Naive B cell (primary cell): ENCODE measurements at regions not wholly inside any gene's neighbourhood (a gene's known extent, or its start where the extent isn't known, plus 50 kb on each side); places are given as distances from the start of the nearest gene placed in this dataset.
A peak's percentile ranks its signal among the peaks of the same experiment; 100 is the strongest.

Source experiments
- ATAC-seq, 2 donors: fragments of 150-1000 bp; cut with Tn5 transposase; 2 replicates each; pipeline ENCODE4 v1.10.0; 2021; ENCODE audit warnings: low read depth in 2 of 2, mild to moderate bottlenecking in 2 of 2, moderate library complexity in 2 of 2
- DNase-seq: peaks from one replicate; pipeline ENCODE4 v3.0.0; 2022
- H3K27ac Mint-ChIP-seq, 6 donors: one replicate each; pipeline ENCODE4 v1.8.0; 2020 to 2022; ENCODE audit warnings: mild to moderate bottlenecking in 6 of 6, mixed read lengths in 6 of 6, moderate library complexity in 5 of 6, inconsistent platforms in 2 of 6
- H3K27me3 Mint-ChIP-seq, 3 donors: one replicate each; pipeline ENCODE4 v1.8.0; 2021 to 2022; ENCODE audit warnings: mixed read lengths in 3 of 3, mild to moderate bottlenecking in 1 of 3
- H3K36me3 Mint-ChIP-seq, 2 donors: one replicate each; pipeline ENCODE4 v1.8.0; 2020 to 2022; ENCODE audit warnings: mixed read lengths in 2 of 2, inconsistent platforms in 1 of 2, mild to moderate bottlenecking in 1 of 2
- H3K4me1 Mint-ChIP-seq, 3 donors: one replicate each; pipeline ENCODE4 v1.8.0; 2020 to 2022; ENCODE audit warnings: mixed read lengths in 3 of 3, inconsistent platforms in 1 of 3, mild to moderate bottlenecking in 1 of 3, moderate library complexity in 1 of 3
- H3K4me3 Mint-ChIP-seq, 8 donors: one replicate each; pipeline ENCODE4 v1.8.0; 2020 to 2022; ENCODE audit warnings: mild to moderate bottlenecking in 8 of 8, mixed read lengths in 8 of 8, moderate library complexity in 8 of 8, inconsistent platforms in 2 of 8
- H3K9me3 Mint-ChIP-seq, 7 donors: one replicate each; pipeline ENCODE4 v1.8.0; 2020 to 2022; ENCODE audit warnings: mixed read lengths in 7 of 7, mild to moderate bottlenecking in 5 of 7, inconsistent platforms in 2 of 7, moderate library complexity in 1 of 7

- no peak for ATAC-seq
- DNase-seq = no peak
- Mint-ChIP-seq H3K36me3 (no peaks in the 10 kb centered on the region), H3K9me3 (peaks cover 0 to 2% (median 0%) of the 10 kb centered on the region in 7 donors), H3K4me3 (no peak overlapping the region), H3K27ac (no peak overlapping the region), H3K27me3 (no peaks in the 10 kb centered on the region), H3K4me1 (no peaks in the 10 kb centered on the region)
These were observed 331.1 kb upstream of the KIAA1217 start for GRCh38 chr10:23877791-23878320.

- Mint-ChIP-seq H3K9me3 (no peaks in the 10 kb centered on the region), H3K36me3 (no peaks in the 10 kb centered on the region), H3K4me1 (no peaks in the 10 kb centered on the region), H3K4me3 (peak overlapping the region in 1 of 8 donors; percentile 23), H3K27me3 (no peaks in the 10 kb centered on the region), H3K27ac (no peak overlapping the region)
- DNase-seq = no peak
- no peak for ATAC-seq
These were observed 324.3 kb upstream of the KIAA1217 start for GRCh38 chr10:23884670-23885069.

- ATAC-seq (no peak), DNase-seq (no peak)
- no peaks in the 10 kb centered on the region for H3K36me3 Mint-ChIP-seq
- no peak overlapping the region for H3K4me3 Mint-ChIP-seq
- H3K27me3 Mint-ChIP-seq = no peaks in the 10 kb centered on the region
- no peaks in the 10 kb centered on the region for H3K9me3 Mint-ChIP-seq
- H3K4me1 Mint-ChIP-seq = no peaks in the 10 kb centered on the region
- no peak overlapping the region for H3K27ac Mint-ChIP-seq
These were observed 323.1 kb upstream of the KIAA1217 start for GRCh38 chr10:23885853-23886252.

DNA sequence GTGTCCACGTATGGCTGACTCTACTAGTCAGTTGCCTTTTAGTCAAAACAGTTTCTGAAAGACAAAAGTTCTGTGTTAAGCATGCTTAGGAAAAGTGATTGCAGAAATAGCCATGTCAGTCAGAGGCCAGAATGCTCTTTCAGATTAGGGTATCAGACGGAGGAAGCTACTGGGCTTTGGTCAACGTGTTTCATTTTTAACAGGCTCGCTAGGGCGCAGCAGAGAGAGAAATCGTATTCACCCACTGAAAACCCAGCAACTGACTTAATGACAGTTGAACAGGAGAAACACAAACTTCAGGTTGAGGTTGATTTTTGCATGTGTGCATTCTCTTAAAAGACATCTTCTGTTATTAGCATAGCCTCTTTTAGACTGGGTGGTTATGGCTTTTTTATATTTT lies 322.6 kb upstream of the KIAA1217 start:
- Mint-ChIP-seq H3K36me3 (no peaks in the 10 kb centered on the region), H3K4me3 (no peak overlapping the region), H3K27me3 (no peaks in the 10 kb centered on the region), H3K27ac (no peak overlapping the region), H3K9me3 (no peaks in the 10 kb centered on the region), H3K4me1 (no peaks in the 10 kb centered on the region)
- no peak for ATAC-seq
- no peak for DNase-seq

DNA sequence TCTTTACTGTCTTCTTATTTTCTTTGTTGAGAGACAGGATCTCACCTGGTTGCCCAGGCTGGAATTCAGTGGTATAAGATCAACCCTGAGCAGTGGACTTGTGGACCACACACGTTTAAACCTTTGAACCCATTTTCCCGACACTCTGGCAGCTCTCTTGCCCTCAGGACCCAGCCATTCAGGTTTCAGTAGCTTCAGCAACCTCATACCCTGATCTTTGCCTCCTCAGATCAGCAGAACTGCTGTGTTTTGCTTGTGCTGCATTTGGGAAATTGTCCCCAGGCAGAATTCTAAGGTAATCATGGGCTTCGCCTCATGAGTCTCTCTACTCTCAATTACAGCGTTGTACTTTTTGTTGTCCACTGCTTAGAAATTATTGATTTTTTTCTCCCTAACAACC lies 317.6 kb upstream of the KIAA1217 start:
- H3K27ac Mint-ChIP-seq = no peak overlapping the region
- DNase-seq (no peak), ATAC-seq (no peak)
- no peaks in the 10 kb centered on the region for H3K4me1 Mint-ChIP-seq
- H3K27me3 Mint-ChIP-seq = no peaks in the 10 kb centered on the region
- no peaks in the 10 kb centered on the region for H3K36me3 Mint-ChIP-seq
- no peak overlapping the region for H3K4me3 Mint-ChIP-seq
- peaks cover 0 to 4% (median 2%) of the 10 kb centered on the region in 7 donors for H3K9me3 Mint-ChIP-seq

DNA sequence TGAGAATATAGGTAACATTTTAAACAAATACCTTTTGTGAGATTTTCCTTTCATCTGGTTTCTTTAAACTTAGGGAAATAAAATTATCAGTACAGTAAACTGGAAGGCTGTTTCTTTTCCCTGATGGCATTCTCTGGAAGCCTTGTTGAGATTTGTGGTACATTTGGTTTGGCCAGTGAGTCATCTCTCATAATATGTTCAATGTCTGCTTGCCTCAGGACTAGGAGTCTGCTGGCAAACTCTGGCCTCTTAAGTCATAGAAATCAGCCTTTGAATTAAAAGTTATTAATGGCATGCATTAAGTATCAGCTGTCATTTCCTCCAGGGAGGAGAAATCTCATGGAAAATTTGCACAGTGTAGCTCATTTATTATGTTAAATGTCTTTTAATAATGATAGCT lies 316.6 kb upstream of the KIAA1217 start:
- no peak overlapping the region for H3K4me3 Mint-ChIP-seq
- ATAC-seq = no peak
- no peaks in the 10 kb centered on the region for H3K27me3 Mint-ChIP-seq
- no peak overlapping the region for H3K27ac Mint-ChIP-seq
- DNase-seq = no peak
- no peaks in the 10 kb centered on the region for H3K36me3 Mint-ChIP-seq
- H3K9me3 Mint-ChIP-seq = peaks cover 0 to 5% (median 3%) of the 10 kb centered on the region in 7 donors
- no peaks in the 10 kb centered on the region for H3K4me1 Mint-ChIP-seq

GRCh38 chr10:23897267-23897666 lies 311.7 kb upstream of the KIAA1217 start:
- DNase-seq (no peak), ATAC-seq (no peak)
- H3K4me3 Mint-ChIP-seq = no peak overlapping the region
- no peaks in the 10 kb centered on the region for H3K27me3 Mint-ChIP-seq
- no peaks in the 10 kb centered on the region for H3K4me1 Mint-ChIP-seq
- peaks cover 0 to 7% (median 4%) of the 10 kb centered on the region in 7 donors for H3K9me3 Mint-ChIP-seq
- no peaks in the 10 kb centered on the region for H3K36me3 Mint-ChIP-seq
- H3K27ac Mint-ChIP-seq = no peak overlapping the region

DNA sequence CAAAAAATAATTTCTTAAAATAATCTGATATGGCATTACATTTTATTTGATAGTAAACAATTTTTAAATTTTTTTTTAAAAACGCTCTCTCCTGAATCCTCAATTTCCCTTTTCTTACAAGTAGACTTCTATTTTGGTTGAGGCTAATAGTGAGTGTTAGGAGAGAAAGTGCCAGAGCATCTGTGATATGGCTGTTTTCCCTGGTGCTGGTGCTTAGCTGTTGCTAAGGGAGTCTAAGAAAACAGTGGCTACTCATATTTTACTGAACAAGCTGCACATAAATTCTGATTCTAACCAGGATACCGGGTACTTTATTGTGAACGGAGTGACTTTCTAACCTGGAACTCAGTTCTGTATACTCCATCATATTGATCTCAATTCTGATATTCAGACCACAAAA lies 311.1 kb upstream of the KIAA1217 start:
- no peak overlapping the region for H3K27ac Mint-ChIP-seq
- peaks cover 0 to 8% (median 5%) of the 10 kb centered on the region in 7 donors for H3K9me3 Mint-ChIP-seq
- no peaks in the 10 kb centered on the region for H3K4me1 Mint-ChIP-seq
- no peaks in the 10 kb centered on the region for H3K36me3 Mint-ChIP-seq
- no peaks in the 10 kb centered on the region for H3K27me3 Mint-ChIP-seq
- no peak overlapping the region for H3K4me3 Mint-ChIP-seq
- DNase-seq (no peak), ATAC-seq (no peak)

DNA sequence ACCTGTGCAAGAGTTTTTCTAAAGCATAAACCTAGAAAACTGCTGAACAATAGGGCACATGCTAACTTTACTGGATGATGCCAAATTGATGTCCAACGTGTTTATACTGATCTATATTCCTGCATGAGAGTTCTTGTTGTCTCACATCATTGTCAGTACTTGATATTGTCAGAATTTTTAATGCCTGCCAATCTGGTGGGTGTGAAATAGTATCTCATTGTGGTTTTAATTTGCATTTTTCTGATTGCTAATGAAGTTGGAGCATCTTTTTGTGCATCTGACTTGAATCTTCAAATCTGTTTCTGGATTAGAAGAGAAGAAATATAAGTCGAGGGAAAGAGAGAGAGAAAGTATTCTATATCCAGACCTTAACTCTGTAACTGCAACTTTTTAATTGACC lies 309.8 kb upstream of the KIAA1217 start:
- H3K27ac Mint-ChIP-seq = no peak overlapping the region
- no peaks in the 10 kb centered on the region for H3K36me3 Mint-ChIP-seq
- no peaks in the 10 kb centered on the region for H3K27me3 Mint-ChIP-seq
- H3K4me3 Mint-ChIP-seq = no peak overlapping the region
- DNase-seq (no peak), ATAC-seq (no peak)
- H3K9me3 Mint-ChIP-seq = peaks cover 0 to 8% (median 4%) of the 10 kb centered on the region in 7 donors
- H3K4me1 Mint-ChIP-seq = no peaks in the 10 kb centered on the region

- H3K36me3 Mint-ChIP-seq = no peaks in the 10 kb centered on the region
- H3K27me3 Mint-ChIP-seq = peaks cover 0 to 7% (median 0%) of the 10 kb centered on the region in 3 donors
- ATAC-seq = no peak
- H3K9me3 Mint-ChIP-seq = peaks cover 0 to 13% (median 3%) of the 10 kb centered on the region in 7 donors
- H3K4me1 Mint-ChIP-seq = no peaks in the 10 kb centered on the region
- H3K4me3 Mint-ChIP-seq = no peak overlapping the region
- no peak overlapping the region for H3K27ac Mint-ChIP-seq
- DNase-seq = no peak
These were observed 298.6 kb upstream of the KIAA1217 start for GRCh38 chr10:23910291-23910690.

DNA sequence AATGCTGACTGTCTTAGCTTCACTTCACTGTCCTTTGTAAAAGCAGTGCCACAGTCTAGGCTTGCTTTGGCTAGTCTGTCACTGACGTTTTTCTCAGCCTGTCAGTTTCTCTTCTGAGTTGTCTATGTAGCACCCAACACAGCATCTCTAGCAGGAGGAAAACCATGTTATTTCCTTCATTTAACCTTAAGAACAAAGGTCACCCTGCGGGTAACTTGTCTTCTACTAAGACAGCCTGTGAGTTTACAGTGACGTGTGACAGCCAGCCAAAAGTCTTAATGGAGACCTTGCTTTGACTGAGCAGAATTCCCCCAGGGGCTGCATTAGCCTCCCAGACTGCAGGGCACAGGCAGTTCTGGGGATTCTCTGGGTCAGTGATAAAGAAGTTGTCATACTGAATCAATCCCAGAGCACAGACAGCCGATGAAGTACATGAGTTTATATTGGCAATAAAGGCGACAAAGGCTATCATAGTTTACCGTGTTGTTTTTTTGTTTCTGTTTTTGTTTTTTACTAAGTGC lies 296.0 kb upstream of the KIAA1217 start:
- no peaks in the 10 kb centered on the region for H3K36me3 Mint-ChIP-seq

GRCh38 chr10:23914641-23915040 lies 294.3 kb upstream of the KIAA1217 start:
- Mint-ChIP-seq H3K36me3 (no peaks in the 10 kb centered on the region), H3K4me1 (no peaks in the 10 kb centered on the region), H3K9me3 (peaks cover 0 to 3% (median 1%) of the 10 kb centered on the region in 7 donors), H3K27me3 (peaks cover 0 to 8% (median 0%) of the 10 kb centered on the region in 3 donors), H3K4me3 (peak overlapping the region in 1 of 8 donors; percentile 41), H3K27ac (no peak overlapping the region)
- DNase-seq = no peak
- no peak for ATAC-seq

More for the DNA sequence above, 296.0 kb upstream of the KIAA1217 start:
- Mint-ChIP-seq H3K4me1 (no peaks in the 10 kb centered on the region), H3K9me3 (peaks cover 0 to 11% (median 2%) of the 10 kb centered on the region in 7 donors), H3K27ac (no peak overlapping the region), H3K4me3 (no peak overlapping the region), H3K27me3 (peaks cover 0 to 8% (median 0%) of the 10 kb centered on the region in 3 donors)
- no peak for ATAC-seq
- no peak for DNase-seq

DNA sequence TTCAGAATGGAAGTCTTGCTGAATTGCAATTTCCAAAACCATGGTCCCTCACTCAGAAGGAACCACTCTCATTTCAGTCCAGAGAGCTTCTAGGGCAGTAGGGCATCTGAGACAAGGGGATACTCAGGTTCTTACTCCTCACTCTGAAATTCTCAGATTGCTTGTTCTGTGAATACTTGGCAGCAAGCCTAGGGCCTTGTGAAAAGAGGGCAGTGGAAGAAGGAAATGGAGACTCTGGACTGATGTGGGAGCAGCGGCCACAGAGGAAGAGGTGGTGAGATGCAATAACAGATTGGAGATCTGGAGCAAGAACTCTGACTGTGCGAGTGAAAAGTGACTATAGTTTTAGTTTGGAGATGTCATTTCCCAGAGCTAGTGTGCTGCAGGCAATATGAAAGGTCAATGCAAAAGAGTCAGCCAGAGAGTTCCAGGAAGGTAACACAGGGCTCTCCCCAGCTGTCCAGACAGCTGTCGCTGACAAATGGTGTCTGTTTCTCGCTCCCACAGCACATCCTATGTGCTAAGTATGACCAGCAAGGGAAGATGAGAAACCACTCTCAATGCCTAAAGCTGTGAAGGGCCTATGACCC lies 291.6 kb upstream of the KIAA1217 start:
- no peaks in the 10 kb centered on the region for H3K36me3 Mint-ChIP-seq
- H3K27me3 Mint-ChIP-seq = peaks cover 0 to 8% (median 0%) of the 10 kb centered on the region in 3 donors
- H3K27ac Mint-ChIP-seq = peak overlapping the region in 1 of 6 donors; percentile 50
- ATAC-seq = no peak
- H3K4me3 Mint-ChIP-seq = no peak overlapping the region
- no peak for DNase-seq
- H3K9me3 Mint-ChIP-seq = peaks cover 0 to 22% (median 3%) of the 10 kb centered on the region in 7 donors
- no peaks in the 10 kb centered on the region for H3K4me1 Mint-ChIP-seq

GRCh38 chr10:23918090-23918723 lies 290.7 kb upstream of the KIAA1217 start:
- no peak for ATAC-seq
- H3K27me3 Mint-ChIP-seq = peaks cover 0 to 8% (median 0%) of the 10 kb centered on the region in 3 donors
- H3K4me1 Mint-ChIP-seq = no peaks in the 10 kb centered on the region
- DNase-seq = no peak
- H3K4me3 Mint-ChIP-seq = no peak overlapping the region
- no peaks in the 10 kb centered on the region for H3K36me3 Mint-ChIP-seq
- no peak overlapping the region for H3K27ac Mint-ChIP-seq
- H3K9me3 Mint-ChIP-seq = peaks cover 0 to 22% (median 3%) of the 10 kb centered on the region in 7 donors
